ENCODE measurements at regions not wholly inside any gene's neighbourhood (a gene's known extent, or its start where the extent isn't known, plus 50 kb on each side); places are given as distances from the start of the nearest gene placed in this dataset.
"Not testable (repeated sequence)": the region's sequence is repeated elsewhere in the genome, so short reads cannot be mapped to it uniquely, and the experiment has no call there.

DNA sequence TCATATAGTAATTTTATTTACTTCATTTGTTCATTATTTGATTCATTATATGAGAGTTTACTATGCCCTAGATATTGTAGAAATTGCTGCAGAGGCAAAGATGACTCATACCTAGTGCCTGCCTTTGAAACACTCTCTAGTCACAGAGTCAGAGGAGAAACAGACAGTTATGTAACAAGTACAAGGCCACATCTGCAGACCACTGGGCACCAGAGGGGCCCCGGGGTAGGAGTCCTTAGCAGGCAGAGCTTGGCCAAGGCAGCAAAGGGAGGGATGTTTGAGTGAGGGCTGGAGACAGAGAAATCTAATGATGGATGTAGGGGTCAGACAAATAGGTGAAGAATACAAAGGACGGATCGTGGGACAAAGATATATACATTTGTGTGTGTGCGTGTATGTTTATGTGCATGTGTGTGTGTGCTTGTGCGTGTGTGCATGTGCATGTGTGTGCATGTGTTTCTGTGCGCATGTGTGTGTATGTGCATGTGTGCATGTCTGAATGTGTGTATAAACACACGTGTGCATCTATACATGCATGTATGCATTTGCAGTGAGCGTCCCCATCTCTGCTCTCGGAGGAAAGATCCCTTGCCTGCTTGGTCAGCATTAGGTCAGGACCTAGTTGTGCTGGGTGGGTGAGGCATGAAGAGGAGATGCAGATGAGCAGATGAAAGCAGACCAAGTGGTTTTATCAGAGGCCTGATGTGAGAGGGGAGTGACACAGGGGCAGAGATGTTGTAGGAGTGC is 170.6 kb upstream of the MYT1L start:
- no peak for DNase-seq

DNA sequence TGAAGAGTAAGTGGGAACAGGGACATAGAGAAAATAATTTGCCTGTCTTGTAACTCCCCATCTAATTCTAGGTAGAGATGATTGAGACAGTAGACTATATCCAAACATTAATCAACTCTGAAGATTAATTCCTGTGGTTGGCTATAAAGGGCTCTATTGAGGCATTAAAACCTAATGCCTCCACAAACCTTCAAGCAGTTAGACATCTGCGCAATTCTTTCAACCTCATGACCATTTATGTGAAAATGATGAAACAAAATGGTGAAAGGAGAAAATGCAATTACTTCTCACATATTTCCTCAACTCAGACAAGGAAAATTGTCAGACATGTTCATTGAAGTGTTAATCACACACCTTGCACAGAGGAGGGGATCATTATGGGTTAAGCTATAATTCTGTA is 164.5 kb upstream of the MYT1L start:
- DNase-seq: no peak

DNA sequence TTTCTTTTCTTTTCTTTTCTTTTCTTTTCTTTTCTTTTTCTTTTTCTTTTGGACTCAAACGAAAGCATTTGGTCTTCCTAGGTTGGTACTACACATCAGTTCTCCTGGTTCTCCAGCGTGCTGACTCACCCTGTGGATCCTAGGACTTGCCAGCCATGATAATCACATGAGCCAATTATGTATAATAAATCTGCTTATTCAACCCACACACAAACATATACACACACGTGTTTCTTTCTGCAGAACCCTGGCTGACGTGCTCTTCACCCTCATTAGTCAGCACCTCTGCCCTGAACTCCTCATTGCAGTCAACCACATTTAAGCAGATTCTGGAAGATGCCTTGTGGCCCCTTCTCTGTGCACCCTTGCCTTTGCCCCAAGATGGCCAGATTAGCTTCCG is 162.4 kb upstream of the MYT1L start:
- DNase-seq: no peak

DNA sequence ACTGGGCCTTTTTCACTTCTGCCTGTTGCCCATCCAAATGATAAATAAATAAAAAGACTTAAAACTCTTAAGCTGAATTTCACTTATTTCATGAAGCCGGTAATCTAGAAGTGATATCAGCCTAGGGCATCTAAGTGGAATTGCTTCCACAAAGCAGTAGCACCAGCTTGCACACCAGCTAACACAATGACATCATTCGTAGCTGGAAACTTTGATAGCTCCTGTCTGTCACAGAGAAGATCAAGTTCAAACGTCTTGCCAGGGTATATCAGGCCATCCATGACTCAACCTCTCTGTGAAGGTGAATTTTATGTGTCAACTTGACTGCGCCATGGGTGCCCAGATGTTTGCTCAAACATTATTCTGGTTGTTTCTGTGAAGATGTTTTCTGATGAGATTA is 161.7 kb upstream of the MYT1L start:
- no peak for DNase-seq

DNA sequence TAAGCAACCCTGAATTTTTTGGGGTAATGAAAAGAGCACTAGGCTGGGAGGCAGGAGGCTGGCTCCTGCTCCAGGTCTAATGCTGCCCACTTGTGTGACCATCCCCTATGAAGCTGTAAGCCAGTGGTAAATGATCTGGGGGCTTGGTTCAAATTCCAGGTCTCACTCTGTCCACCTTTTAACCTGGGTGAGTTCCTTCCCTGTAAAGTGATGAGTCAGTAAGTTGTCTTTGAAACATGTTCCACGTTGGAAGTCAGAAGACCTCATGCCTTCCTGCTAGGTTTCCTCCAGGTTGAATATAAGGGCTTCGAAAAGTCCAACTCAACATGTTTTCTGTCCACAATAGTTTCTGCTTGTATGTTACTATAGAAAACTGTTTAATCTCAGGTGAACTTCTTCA is 160.9 kb upstream of the MYT1L start:
- DNase-seq: no peak

DNA sequence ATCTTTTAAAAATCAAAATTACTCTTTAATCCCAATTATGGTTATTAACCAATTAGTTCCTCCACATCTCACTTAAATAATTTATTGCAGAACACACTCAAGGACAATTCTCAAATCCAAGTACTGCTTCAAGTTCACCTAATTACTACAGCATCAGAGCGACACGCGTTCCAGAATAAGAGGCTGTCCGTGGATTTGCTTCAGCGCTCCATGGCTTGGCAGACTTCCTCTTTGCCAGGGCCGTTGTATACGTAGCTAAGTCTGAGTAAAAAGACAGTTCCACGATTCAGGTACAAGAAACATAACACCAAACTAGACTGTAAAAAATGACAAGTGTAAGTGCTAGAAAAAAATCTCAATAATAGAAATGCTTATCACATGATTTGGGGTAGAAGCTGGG is 153.2 kb upstream of the MYT1L start:
- DNase-seq: no peak

DNA sequence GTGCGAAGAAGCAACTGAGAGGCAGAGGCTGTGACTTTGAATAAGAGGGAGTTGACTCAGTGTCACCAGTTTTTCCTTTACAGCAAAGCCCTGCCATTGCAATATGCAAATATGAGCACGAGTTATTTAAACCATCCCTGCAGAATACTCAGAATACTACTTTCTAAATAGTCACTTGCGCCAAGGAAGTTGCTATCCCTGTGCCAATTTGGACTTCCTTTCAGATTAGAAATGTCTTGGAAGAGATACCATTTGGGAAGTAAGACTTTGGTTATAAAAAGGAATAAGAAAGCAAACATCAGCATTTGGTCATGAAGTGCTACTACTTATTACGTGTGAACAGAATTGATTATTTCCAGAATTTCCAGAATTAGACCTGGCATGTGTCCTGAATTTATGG is 151.8 kb upstream of the MYT1L start:
- no peak for DNase-seq

DNA sequence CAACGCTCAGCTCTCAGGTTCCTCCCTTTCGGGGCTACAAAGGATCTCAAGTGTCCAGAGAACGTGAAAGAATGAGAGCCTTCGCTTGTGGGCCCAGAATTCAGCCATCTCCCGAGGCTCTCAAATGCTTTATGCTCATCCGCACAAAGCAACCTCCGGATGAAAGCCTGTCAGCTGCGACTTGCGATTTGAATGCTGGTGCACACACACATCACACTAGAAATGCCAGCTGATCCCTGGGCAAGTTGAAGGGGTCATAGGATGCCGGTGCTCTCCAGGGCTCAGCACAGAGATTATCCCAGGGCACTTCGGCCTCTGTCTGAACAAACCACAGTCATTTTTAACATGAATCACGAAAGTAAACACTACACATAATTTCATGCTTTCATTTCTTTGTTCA is 141.8 kb upstream of the MYT1L start:
- DNase-seq: no peak

DNA sequence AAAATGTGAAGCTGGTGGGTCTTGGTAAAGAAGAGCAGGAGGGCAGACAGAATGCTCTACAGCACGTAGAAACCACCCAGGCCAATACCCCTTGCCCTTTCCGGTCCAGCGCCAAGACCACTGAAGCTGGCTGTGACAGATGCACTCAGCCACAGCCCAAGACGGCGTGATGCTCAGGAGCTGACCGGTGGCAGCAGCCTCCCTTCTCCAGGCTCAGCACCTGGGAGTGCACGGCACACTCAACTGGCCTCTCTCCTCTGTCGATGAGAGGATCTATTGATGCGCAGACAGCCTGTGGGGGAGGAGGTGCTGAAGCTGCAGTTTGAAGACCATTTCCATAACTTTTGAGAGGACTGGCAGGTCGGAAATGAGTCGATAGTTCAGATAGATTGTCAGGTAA is 141.0 kb upstream of the MYT1L start:
- DNase-seq: no peak

DNA sequence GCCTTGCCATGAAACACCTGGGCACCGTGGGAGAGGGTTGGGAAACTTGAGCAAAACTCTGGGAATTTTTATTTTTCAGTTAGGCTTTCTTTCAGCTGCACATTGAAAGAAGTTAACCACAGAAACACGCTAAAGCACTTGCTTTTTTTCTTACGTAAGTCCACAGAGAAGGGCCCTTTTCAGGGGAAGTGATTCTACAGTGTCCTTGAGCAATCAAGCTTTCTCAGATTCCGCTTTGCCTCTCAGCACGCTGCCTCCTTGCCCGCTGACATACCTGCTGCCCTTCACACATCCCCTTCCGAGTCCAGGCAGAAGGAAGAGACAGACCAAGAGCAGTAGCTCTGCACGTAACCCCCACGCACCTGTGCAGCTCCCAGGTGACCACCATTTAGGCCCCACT is 135.5 kb upstream of the MYT1L start:
- no peak for DNase-seq

DNA sequence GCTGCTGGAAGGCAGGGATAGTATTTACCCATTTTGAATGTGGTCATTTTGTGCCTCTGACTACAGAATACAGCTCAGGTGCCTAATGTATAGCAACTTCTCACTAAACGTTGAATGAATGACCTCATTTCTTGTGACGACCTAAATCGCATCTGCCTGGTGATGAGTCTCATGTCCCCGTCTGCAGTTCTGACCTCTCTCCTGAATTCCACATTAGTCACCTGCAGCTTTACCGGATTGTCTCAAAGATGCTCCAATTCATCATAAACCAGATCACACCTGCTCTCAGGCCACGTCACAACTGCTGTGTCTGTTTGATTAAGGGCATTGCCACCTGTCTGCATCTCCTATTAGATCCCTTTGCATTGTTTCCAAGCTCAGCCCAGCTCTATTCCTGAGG is 133.6 kb upstream of the MYT1L start:
- DNase-seq: no peak

DNA sequence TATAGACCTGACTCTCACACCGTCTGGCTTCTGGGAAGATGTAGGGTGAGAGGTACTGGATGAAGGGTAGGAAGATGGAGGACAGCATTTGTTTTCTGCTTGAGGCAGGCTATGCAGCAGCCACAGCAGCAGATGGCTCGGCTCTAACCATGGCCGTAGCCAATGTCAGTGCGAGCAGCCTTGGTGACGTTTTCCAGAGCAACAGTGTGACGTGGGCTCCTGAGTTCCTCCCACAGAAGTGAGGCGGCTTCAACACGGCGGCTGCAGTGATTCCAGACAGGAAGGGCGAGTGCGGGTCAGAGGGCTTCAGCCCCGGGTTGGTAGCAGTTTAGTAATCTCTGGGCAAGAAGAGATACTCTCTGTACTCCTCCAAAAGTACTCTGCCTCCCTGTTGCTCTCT is 133.0 kb upstream of the MYT1L start:
- no peak for DNase-seq

DNA sequence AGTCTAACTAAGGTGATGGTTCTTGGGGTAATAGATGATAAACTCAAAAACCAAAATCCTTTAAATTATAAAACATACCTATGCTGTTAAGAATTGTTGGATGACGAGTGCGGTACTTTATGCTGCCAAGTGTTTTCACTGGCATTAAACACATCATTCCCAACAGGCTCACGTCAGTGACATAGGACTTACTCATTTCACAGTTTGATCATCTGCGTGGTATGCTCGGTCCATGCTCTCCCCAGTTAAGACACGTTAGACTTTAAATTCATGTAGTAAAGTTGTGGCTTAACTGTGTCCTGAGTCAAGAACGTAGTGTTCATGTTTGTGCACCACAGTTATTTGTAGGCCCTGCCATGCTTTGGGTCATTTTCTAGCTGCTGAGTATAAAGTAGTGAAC is 125.6 kb upstream of the MYT1L start:
- DNase-seq: no peak

DNA sequence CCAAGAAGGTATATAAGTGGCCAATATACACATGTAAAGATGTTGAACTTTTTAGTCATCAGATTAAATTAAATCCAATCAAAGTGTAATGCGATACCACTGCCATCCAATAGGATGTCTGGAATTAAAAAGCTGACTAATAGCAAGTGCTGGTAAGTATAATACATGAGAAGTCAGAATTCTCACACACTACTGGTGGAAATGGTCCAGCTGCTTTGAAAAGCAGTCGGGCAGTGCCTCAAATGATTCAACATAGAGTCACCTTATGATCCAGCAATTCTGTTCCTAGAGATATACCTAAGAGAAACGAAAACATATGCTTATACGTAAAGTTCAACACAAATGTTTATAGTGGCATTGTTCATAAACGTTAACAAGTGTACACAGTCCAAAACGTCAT is 124.1 kb upstream of the MYT1L start:
- DNase-seq: no peak

DNA sequence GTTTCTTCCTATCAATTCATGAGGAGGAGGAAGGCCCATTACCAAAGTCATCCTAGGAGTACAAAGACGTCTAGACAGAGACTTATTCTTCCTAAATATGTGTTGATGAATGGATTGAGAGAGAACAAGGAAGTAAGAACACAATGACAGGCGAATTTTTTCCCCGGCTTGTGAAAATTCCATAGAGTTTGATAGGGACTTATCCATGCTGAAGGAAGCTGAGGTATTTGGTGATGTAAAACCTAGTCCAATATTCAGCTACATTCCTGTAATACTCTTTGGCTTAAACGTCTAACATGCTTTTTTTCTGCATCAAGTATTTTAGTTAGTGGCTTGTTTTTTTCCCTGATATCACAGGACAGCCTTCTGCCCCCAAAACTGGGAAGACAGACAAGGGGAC is 121.9 kb upstream of the MYT1L start:
- DNase-seq: no peak

DNA sequence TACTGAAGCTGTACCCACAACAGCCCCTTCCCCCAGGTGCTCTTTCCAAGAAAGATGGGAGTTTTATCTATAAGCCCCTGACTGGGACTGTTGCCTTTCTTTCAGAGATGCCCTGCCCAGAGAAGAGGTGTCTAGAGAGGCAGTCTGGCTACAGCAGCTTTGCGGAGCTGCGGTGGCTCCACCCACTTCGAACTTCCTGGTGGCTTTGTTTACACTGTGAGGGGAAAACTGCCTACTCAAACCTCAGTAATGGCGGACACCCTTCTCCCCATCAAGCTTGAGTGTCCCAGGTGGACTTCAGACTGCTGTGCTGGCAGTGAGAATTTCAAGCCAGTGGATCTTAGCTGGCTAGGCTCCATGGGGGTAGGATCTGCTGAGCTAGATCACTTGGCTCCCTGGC is 120.2 kb upstream of the MYT1L start:
- DNase-seq: not testable (repeated sequence)

DNA sequence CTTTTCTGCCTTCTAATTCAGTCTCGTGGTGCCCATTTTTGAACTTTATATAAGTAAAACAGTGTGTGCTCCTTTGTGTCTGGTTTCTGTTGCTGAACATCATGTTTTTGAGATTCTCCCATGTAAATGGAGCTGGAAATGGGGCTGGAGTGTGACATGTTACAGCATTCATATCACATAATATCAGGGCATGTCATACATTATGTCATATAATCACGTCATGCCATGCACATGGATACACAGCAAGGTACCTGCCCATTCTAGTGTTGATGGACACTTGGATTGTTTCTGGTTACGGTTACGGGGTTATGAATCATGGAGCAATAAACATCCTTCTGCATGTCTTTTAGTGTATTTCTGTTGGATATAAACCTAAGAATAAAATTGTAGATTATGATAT is 117.1 kb upstream of the MYT1L start:
- DNase-seq: no peak

DNA sequence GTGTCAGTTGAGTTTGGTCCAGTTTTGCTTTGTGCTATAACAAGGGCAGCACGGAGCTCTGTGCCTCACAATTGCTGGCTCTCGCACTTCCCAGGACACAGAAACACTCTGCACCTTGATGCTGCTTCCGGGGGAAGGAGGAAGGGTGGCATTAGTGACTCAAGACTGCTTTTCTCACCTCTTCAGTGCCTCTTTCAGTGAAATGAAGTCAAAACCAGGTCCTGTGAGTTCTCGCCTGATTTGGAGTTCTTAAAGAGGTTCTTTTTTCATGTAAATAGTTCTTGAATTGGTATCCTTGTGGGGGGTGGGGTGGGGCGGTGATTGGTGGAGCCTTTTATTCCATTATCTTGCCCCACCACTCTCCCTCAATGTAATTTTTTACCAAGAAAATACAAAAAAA is 91.5 kb upstream of the MYT1L start:
- DNase-seq: no peak

DNA sequence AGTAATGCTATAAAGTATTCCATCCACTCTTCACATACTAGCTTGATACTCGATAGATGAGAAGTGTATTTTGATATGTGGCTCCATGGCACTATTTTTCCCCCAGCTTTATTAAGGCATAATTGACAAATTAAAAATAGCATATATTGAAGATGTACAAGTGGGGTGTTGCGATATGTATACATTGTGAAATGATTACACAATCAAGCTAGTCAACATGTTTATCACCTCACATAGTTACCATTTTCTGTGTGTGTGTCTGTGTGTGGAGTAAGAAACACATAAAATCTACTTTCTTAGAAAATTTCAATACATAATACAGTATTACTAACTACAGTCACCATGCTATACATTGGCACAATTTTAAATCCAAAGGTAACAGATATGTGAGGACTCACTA is 82.5 kb upstream of the MYT1L start:
- no peak for DNase-seq

DNA sequence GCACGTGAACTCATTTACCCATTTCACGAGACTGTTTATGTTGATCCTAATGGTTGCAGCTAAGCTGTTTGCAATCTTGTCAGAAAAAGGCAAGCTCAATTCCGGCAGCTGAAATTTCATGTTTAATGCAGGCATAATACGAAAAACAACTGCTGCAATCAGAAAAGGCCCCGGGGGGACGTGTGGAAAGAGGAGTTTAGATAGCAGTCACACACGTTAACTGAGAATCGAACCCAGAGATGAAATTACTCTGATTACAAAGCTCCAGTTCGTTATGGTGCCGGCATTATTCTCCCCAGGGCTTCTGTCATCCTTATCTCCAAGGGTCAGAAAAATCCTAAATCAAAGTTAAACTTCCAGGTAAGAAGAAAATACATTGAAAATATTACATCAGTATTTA is 79.9 kb upstream of the MYT1L start:
- no peak for DNase-seq

DNA sequence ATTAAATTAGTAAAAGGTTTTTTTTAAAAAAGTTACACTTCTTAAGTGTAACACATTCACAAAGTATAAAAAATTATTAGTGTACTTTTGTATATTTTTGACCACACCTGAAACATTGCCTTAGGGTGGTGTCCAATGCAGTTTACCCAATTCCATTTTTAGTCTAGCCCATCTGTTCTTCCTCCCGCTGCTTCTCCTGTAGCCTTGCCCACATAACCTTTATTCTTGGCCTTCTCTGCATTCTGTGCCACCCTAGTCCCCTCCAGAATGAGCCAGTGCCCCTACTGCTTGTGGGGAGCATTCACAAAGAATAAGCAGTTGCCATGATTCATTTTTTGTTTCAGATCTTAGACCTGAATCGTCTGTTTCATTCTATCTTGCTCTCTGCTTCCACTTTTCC is 78.4 kb upstream of the MYT1L start:
- no peak for DNase-seq

DNA sequence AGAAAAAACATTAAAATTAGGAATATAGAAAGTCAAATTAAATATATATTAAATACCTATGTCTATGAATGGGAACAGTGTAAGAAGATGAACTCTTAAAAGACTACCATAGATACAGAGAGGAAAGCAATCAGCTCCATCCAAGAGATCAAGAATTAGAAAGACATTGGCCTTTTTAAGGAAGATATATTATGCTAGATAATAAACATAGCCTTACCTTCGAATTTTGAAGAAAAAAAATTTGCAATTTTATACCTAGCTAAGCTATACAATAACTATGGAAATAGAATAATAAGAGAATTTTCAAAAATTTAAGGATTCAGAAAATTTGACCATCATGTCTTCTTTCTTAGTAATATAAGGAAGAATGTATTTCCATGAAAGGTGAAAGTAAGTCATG is 74.7 kb upstream of the MYT1L start:
- DNase-seq: no peak

DNA sequence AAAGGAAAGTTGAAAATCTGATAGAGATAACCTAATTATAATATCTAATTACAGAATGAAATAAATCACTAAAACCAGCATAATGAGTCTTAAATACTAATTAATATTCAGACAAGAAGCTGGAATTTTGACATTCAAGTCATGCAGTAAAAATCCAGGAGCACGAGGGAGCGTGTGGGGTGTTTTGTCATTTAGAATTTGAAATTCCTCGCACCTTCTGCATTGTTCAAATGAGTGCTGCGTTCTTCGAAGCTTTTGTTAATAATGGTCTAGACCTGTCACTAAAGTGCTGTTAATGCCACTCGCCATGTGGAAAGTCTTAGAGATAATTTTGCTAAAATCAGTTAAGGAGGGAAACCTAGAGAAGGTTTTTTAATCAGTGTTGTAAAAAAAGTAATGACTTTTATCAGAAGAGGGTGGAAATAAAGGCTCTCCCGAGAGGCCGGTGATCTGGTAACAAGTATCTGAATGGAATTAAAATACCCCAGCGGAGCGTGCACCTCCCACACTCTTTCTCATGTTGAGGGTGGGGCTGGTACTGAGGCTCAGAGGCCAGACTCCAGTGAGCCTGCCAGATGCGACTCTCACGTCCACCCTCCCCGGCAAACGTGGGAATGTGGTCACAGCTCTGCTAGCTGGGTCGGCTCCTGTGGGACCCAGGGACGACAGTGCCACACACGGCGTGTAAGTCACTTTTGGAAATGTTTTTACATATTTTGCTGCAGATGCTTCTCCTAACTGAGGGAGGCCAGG is 69.4 kb upstream of the MYT1L start:
- no peak for DNase-seq

DNA sequence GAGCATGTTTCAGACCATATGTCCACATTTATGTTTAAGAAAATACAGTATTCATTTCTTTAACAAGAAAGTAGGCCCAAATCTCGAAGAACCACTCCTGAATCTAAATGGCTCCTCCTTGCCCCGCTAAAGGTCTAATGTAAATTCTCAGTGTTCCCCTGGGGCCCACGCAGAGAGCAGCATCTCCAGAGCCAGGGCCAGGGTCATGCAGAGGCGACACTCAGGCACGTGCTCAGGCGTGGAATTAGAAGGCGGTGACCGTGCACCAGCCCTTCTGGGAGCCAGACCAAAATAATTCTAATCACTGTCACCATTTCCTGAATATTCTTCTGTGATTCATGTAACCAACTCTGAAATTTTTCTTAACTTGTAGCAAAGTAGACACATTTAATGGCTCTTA is 68.3 kb upstream of the MYT1L start:
- DNase-seq: no peak

DNA sequence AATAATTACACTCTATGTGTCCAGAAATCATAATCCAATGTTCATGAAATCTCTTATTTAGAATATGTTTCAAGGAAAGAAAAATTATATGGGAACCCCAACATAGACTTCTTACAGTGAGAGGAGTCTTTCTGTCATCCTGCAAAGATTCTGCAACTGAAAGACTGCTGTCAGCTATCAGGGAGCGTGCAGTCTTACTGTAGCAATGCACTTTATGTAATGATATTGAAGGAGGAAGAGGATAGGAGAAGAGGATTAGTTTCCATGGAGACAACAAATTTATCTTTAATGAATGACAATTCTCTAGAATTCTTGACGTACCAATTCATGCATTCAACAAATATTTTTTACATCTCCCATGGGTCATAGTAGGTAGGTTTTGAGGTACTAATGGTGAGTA is 61.3 kb upstream of the MYT1L start:
- no peak for DNase-seq

Measured in hematopoietic multipotent progenitor cell treated with erythropoietin and hydrocortisone succinate and interleukin-3 and kit ligand, for 4 days (in vitro differentiated cells).